GM21381 (cell line): ENCODE measurements at regions not wholly inside any gene's neighbourhood (a gene's known extent, or its start where the extent isn't known, plus 50 kb on each side); places are given as distances from the start of the nearest gene placed in this dataset.

Experiments used
- ATAC-seq: cut with Tn5 transposase; IDR thresholded peaks from one replicate; pipeline ENCODE4 v1.9.1; 2021; ENCODE audit warnings: mild to moderate bottlenecking, moderate library complexity; ENCODE audit not compliant: unreplicated experiment

DNA sequence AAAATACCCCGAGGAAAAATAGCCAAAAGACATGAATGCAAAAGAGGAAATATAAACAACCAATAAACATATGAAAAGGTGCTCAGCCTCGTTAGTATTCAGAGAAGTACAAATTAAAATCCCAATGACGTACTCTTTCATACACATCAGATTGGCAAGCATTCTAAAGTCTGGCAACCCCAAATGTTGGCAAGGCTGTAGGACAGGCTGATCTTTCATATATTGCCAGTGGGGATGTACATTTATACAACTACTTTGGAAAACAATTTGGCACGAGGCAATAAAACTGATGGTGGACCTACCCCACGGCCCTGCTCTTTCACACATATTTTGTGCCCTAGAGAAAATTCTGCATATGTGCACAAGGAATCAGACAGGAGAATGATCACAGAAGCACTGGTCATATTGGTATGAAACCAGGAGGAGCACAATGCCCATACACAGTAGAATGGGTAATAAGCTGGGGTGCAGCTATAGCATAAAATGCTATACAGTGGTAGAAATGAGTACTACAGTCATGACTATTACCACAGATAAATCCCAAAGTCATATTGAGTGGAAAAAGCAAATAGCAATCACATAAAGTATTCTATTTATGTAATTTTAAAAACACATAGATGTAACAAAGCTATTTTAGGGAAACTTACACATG lies 176.0 kb upstream of the SLC24A5 start:
- no peak for ATAC-seq

DNA sequence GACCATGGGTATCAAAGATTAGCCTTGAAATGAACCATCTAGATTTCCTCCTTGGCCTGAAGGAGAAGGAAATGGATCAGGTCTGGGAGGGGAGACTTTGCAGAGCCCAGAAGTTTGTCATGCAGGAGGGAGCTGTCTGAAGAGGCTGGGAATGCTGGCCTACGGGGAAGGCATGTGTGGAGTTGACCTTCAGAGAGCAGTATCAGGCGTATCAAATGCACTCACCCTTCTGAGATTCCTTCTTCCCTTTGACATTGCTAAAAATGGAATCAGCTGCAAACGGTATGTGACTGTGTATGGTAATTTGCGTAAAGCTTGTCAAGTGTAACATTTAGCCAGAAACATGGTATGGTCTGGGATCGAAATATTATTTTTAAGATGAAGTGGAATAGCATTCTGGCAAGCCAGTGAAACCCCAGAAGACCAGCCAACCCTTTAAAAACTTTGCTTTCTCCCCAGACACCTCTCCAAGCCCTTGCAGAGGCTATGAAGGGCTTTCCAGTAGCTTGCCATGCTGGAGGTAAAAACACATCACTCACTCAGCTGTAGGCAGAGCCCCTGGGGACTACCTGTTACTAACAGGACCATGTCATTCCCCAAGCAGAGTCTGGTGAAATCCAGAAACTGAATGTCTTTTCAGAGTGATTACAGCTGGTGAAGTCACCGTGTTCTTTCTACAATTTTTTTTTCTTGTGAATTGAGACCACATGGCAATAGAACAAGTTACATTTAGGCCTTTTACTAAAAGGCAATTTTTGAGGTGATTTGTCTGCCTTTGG lies 174.7 kb upstream of the SLC24A5 start:
- ATAC-seq: no peak

DNA sequence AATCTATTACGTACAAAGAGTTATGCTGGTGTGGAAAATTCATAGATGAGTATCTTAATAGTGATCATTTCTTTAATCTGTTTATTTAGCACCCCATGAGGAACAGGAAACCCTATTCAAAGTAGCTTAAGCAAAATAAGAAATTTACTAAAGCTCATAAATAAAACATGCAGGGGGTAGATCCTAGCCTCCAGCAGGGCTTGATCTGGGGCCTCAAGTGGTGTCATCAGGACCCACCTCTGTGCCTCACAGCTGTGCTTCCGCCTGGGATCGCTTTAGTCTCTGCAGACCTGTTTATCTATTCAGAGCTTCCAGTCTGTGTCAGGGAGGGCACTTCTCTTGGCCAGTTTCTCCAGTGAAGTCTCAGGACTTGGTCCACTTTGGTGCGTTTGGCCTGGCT lies 171.0 kb upstream of the SLC24A5 start:
- no peak for ATAC-seq

DNA sequence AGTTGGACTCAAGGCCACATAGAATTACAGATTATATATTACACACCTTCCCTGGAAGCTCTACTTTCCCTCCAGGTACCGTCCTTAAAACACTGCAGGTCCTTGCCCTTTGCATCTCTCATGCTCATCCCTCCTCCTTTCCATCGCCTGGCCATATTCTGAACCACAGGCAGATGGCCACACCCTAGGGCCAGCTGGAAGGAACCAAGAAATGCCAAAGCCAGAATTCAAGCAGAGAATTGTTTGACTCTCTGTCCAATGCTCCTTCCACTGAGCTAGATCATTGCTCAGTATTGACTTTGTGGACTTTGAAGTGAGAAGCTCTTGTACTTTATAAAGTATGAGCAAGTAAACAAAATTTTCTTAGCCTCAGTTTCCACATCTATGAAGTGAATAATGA lies 170.3 kb upstream of the SLC24A5 start:
- no peak for ATAC-seq

DNA sequence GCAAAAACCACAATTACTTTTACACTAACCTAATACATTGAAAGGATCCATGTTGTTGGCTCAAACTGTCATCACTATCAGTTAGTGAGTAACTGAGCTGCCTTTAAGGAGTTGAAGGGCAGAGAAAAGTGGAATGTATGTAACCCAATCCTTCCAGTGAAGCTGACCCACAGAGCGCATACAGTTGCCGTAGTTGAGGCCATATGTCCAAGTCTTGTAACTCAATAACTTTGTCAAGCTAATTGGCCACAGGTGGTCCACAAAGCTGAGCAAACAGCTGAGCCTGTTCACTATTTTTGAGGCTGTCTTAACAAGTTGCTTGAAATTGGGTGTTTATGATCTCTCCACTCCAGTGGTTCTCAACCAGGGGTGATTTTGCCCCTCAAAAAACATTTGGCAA lies 169.0 kb upstream of the SLC24A5 start:
- ATAC-seq: no peak

DNA sequence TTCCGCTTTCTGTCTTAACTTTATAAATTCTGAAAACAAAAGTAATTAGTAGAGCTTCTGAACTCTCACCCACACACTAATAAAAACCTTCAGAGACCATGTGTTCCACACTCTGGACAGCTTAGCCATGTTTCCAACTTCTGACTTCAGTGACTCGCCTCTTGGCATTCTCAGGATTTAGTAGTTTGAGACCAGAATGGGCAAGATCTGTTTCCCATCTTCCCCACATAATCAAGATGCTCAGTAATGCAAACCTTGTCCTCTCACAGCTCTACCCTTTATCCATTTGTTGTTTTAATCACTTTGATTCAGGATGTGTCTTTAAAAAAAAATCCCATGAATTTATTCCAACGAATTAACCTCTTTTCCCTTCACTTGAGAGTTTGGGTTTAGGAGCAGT lies 166.6 kb upstream of the SLC24A5 start:
- no peak for ATAC-seq

DNA sequence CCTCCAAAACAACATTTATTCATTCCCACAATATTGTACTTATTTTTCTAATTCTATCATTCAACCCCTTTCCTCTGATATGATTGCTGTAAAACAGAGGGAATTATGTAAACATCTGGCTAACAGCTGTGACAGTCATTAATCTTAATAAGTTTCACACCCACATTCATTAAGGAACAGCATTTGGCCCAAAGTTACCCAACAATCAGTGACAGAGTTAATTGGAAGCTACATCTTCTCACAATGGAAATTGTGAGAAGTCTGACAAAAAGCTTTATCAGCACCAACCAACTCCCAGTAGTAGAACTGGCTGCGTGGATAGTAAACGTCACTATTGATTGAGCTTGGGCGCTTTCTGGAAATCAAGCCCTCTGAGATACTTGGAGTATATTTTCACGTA lies 165.8 kb upstream of the SLC24A5 start:
- no peak for ATAC-seq

DNA sequence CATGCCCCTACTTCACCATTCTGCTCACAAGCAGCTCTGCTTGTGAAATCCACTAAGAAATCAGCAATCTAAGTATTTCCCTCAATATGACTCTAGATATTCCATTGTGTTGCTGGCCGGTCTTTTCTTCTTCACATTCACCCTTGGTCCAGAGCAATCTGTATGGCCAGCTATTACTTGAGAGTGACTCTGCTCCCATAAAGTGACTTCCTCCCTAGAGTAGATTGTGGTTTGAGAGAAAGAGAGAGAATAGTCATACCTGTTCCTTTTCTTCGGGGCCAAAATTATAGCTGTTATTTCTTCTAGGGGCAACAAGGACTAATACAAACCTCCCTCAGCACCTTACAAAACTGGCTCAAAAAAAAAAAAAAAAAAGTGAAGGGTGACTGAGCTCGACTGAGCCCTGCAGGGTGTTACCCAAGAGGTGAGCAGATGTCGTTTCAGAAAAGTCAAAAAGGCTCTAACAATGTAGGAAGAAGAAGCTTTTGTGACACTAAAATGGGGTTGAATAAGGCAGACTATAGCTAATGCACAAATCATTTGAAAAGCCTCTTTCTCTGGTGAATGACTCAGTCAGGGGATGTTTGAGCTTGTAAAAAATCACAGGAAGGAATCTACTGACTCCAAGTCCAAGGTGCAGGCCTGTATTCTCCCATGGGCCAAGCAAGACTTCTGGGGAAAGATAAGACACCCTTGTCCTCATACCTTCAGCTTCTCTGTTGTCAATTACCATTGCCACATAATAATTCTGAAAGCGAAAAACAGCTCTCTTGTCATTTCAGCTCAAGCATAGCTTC lies 161.0 kb upstream of the SLC24A5 start:
- ATAC-seq: no peak

DNA sequence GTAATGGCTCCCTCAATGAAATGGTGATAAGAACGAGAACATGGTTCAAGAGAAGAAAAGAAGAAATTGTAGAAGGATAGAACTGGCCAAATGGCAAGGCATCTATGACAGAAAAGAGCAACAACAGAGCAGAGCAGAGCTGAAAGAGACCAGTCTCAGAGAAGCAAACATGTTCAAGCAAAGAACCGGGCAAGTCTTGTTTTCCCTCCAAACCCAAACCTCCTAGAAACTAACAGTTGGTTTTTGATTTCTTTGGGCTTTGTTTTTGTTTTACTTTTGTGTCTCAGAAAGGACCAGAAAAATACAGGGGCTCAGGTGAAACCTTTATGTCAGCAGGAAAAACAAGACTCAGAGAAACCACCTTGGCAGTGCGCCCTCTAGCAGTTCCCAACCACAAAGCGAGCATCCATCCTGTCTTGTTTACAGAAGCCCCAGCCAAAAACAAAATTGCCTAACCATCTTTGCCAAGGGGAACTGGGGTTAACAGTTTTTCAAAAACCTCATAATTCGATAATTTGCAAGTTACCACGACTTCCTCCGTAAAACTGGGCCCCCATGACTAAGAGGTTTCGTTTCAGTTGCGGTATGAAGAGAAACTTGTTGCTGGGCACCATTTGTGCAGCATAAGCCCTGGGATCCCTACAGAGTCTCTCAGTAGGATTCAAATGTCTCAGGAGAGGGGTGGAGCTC lies 159.2 kb upstream of the SLC24A5 start:
- peak; percentile 87 for ATAC-seq

DNA sequence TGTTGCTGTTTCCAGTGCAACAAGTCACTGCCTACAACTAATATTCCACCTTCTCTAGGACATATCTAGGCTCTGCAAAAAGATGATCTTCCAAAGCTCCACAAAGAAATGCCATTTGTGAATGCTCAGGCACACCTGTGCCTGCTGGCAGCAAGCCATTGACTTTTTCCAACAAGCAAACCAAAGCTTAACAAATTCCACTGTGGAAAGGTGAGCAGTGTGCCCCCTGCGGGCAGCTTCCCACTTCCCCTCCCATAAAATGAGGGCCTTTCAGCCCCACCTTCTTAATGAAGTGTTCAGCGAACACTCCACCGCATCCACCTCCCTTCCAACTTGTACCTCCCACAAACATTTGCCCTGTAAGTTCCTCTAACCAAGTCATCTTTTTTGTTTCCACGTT lies 157.5 kb upstream of the SLC24A5 start:
- no peak for ATAC-seq

DNA sequence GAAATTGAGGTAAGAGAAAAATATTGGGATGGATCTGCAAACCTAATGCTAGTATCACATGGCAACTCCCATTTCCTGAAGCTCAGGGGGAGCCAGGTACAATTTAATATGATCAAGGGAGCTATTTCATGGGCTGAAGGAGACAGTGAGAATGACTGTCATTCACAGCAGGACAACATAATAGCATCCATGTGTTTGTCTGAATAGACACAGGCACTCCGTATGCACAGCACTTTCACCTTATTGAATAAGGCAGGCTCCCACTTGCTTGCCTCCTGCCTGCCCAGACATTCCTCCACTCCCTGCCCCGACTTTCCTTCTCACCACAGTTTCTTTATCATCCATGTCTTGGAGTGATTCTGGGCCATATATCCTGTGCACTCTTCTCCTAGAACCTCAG lies 156.6 kb upstream of the SLC24A5 start:
- no peak for ATAC-seq

DNA sequence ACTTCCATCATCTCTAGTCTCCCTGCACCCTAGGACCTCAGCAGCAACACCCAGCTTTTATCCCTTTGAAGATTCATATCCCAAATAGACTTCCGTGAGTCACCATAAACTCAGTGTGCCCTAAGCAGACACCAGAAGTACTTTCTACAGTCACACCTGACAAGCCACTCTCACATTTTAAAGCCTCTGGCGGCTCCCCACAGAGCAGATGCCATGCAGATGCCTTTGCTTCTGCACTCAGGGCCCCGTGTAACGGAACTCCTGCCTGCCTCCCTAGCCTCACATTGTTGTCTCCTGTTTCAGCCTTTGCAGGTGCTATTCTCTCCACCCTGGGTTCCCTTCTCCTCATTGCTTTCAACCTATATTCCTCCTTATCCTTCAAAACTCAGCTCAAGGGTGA lies 155.5 kb upstream of the SLC24A5 start:
- ATAC-seq: no peak

DNA sequence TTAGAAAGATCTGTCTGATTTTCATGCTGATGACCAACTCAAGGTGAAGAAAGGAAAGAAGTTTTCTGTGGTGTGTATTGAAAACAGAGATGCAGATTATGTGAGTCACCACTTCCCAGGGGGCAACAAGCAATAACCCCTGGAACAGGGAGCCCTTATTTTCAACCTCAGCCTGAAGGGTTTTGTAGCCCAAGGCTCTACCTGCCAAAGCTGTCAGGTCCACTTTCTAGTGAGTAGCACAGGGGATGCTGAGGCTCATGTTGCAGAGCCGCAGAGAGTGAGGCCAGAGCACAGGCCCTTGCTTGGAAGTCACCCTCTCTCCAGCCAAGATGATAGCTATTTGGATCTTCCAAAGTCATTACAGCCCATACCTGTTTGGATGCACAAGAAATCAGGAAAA lies 152.2 kb upstream of the SLC24A5 start:
- ATAC-seq: no peak

DNA sequence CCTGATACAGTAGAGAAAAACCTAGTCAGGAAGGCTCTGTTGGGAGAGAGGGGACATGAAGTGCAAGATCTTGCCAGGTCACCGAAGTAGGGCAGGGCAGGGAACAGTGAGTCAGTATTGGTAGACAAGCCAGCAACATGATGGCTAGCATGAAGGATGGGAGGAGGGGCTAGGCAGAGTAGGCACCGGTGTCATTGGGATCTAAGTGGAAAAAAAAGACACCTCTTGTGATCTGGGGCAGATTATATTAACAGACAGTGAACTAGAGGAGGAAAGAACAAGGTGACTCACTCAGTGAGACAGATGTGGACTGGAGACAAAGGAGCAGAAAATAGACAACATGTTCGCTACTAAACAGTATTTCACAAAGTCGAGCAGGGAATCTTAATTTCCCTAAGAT lies 149.2 kb upstream of the SLC24A5 start:
- ATAC-seq: no peak

DNA sequence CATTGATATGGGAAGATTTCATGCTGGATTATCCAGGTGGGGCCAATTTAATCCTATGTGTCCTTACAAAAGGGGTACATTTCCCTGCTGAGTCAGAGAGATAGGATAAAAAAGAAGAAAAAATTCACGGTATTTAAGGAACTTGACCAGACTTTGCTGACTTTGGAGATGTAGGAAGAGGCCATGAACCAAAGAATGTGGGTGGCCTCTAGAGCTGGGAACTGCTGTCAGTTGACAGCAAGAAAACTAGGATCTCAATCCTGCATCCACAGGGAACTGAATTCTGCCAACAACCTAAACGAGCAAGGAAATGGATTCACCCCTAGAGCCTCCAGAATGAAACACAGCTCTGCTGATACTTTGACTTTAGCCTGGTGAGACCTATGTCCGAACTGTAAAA lies 148.1 kb upstream of the SLC24A5 start:
- ATAC-seq: no peak

DNA sequence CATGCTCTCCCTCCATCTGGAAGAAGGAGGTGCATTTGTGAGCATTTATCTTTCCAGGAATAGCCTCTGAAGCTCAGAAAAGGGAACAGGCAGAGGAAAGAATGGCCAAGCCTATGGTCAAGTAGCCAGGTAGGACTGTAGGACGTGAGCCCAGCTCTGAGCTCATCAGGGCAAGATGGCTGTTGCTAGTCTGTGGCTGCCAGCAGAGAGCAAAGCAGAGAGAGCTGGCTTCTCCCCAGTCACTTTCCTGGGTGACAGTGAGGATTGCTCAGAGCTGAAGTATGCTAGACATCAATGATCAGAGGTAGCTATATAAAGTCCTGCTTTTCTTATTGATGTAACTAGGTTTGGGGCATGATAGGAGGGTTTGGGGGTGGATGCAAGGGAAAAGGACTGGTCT lies 146.1 kb upstream of the SLC24A5 start:
- ATAC-seq: no peak

DNA sequence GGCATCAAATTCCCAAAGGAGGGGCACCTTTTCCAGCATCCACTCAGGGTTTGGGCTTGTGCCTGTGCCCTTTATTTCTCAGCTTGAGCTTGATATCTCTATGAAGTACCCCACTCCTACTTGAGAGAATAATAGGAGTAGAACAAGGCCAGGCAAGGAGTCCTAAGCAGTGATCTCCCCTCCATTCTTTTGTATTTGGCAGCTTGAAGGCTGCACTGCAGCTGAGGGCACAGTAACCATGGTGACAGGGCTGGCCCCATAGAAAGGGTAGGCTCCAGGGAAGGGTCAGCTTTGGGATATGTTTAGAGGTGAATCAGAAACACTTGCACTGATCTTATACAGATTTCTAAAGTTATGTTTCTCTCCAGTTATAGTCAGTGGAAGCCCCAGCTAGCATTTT lies 145.4 kb upstream of the SLC24A5 start:
- no peak for ATAC-seq

DNA sequence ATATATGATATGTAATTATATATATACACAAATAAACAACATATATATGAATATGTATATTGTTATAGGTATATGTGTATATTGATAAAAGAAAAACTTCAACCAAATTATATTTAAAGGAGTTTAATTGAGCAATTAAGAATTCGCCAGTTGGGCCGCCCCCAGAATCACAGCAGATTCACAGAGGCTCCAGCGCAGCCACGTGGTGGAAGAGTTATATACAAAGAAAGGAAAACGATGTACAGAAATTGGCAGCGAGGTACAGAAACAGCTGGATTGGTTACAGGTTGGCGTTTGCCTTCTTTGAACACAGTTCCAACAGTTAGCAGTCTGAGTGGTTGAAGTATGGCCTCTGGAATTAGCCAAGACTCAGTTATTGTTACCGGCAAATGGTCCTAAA lies 137.3 kb upstream of the SLC24A5 start:
- ATAC-seq: no peak

DNA sequence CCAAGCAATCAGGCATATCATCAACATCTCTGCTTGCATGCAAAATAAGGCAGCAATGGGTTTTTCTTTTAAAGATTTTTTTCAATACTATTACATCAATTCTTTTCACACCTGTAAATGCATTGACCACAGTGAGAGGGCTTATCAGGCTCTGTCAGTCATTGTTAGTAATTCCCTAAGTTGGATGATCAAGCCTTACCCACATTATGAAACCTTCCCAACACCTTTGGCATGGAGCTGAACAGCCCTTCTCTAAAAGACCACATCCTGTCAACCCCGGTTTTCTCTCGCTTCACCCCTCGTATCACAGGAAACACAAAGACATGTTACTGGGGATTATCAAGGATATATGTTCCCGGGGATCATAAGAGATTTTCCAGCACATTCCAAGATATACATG lies 135.2 kb upstream of the SLC24A5 start:
- ATAC-seq: no peak

DNA sequence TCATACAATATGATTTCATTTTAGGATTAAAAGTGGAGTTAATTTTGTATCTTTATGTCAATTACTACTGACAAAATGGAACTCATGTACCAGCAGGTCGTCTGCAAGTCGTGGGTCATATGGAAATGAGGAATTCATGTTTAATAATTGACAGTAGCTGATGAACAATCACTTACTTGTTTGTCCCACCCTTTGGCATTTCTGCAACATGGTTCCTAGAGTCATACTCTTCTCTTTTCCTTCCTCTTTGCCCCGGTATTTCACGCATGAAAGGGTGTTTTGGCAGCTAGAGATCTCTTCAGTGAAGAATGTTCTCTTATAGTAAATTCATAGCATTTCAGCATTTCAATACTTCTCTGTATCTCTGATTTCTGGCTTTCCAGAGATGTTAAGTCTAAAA lies 133.3 kb upstream of the SLC24A5 start:
- peak; percentile 14 for ATAC-seq

DNA sequence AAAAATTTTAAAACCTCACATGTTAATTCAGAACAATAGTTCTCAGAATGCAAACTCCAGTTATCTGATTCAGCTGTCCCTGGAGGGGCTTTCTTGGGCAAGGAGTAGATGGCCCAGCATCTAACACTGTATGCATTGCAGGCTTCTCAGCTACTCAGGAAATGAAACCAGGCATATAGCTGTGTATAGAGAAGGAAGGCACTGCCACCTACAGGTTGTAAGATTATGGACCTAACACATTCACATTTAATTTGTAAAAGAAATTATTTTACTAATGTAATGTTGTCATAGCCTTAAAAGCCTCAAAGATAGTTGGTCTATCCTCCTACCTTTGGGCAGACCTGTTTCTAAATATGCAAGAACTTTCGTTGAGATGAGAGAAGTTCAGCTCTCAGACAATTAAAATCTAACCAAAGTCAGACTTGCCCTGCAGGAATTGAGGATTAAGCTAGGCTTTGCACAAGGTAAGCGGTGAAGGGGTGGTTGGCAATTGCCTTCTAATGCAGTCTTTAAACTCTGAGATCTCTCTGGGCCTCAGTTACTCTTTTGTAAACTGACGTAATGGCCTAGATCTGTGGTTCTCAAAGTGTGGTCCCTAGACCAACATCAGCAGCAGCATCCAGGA lies 132.8 kb upstream of the SLC24A5 start:
- ATAC-seq: peak; percentile 95
